CD14-positive monocyte (primary cell): ENCODE measurements at regions not wholly inside any gene's neighbourhood (a gene's known extent, or its start where the extent isn't known, plus 50 kb on each side); places are given as distances from the start of the nearest gene placed in this dataset. TPM values are rescaled to one million over a fixed set of nuclear protein-coding genes. Genes with fewer than 3 reads are reported as not detected.

Source experiments
- DNase-seq, 3 donors: peaks; one replicate each; pipeline ENCODE4 v3.0.0-alpha.2; 2011 to 2022
- H2AFZ ChIP-seq: 2 replicates; pipeline ENCODE4 v1.6.0; 2012; ENCODE audit warnings: mild to moderate bottlenecking, low read depth, low read length, inconsistent platforms; ENCODE audit not compliant: insufficient read depth, poor library complexity, severe bottlenecking
- H3K27ac ChIP-seq, 2 donors: 1 replicate in 1 of 2; 2 replicates in 1 of 2; pipeline ENCODE4 v1.5.1; 2012 to 2013; ENCODE audit warnings: low read length in 2 of 2, control low read depth in 1 of 2, inconsistent platforms in 1 of 2, low read depth in 1 of 2, mild to moderate bottlenecking in 1 of 2
- H3K27me3 ChIP-seq, 2 donors: one replicate each; pipeline versions ENCODE4 v1.6.0 to v1.6.1; 2011 to 2013; ENCODE audit warnings: low read length in 2 of 2; ENCODE audit not compliant: control insufficient read depth in 2 of 2, insufficient read depth in 2 of 2
- H3K36me3 ChIP-seq, 2 donors: replicated peaks in 1 of 2; 1 replicate in 1 of 2; 2 replicates in 1 of 2; pipeline versions ENCODE4 v1.5.1 to v1.6.1; 2012 to 2013; ENCODE audit warnings: low read length in 2 of 2, control low read depth in 1 of 2, inconsistent platforms in 1 of 2, mild to moderate bottlenecking in 1 of 2; ENCODE audit not compliant: insufficient read depth in 2 of 2, control insufficient read depth in 1 of 2
- H3K4me1 ChIP-seq, 2 donors: 1 replicate in 1 of 2; 2 replicates in 1 of 2; pipeline versions ENCODE4 v1.5.1 to v1.6.1; 2012 to 2013; ENCODE audit warnings: low read length in 2 of 2, control low read depth in 1 of 2, inconsistent platforms in 1 of 2, mild to moderate bottlenecking in 1 of 2, moderate library complexity in 1 of 2; ENCODE audit not compliant: insufficient read depth in 2 of 2, control insufficient read depth in 1 of 2
- H3K4me2 ChIP-seq: replicated peaks from 2 replicates; pipeline ENCODE3; 2012; ENCODE audit warnings: low read length, moderate library complexity, mild to moderate bottlenecking; ENCODE audit not compliant: poor library complexity, severe bottlenecking; ENCODE audit errors: extremely low read depth
- H3K4me3 ChIP-seq, 3 experiments: fragments of 200-600 bp in 1 of 3; sonication (generic) in 1 of 3; replicated peaks in 1 of 3; 1 replicate in 2 of 3; 2 replicates in 1 of 3; pipeline ENCODE4 v1.5.1; 2011 to 2013; ENCODE audit warnings: low read length in 3 of 3, mild to moderate bottlenecking in 3 of 3, control low read depth in 2 of 3, low read depth in 2 of 3, inconsistent platforms in 1 of 3, moderate library complexity in 1 of 3
- H3K79me2 ChIP-seq: 2 replicates; pipeline ENCODE4 v1.6.0; 2012; ENCODE audit warnings: mild to moderate bottlenecking, control low read depth, inconsistent platforms, low read length, moderate library complexity; ENCODE audit not compliant: insufficient read depth
- H3K9ac ChIP-seq: 2 replicates; pipeline ENCODE4 v1.6.0; 2017; ENCODE audit warnings: low read length, mild to moderate bottlenecking; ENCODE audit not compliant: insufficient read depth, poor library complexity, severe bottlenecking
- H3K9me3 ChIP-seq, 2 donors: replicated peaks in 1 of 2; 1 replicate in 1 of 2; 2 replicates in 1 of 2; pipeline versions ENCODE4 v1.5.1 to v1.6.1; 2012 to 2013; ENCODE audit warnings: low read length in 2 of 2, control low read depth in 1 of 2; ENCODE audit not compliant: control insufficient read depth in 1 of 2, insufficient read depth in 1 of 2
- H4K20me1 ChIP-seq: 2 replicates; pipeline ENCODE4 v1.6.0; 2012; ENCODE audit warnings: mild to moderate bottlenecking, low read length, control low read depth, moderate library complexity; ENCODE audit not compliant: insufficient read depth
- H3K27ac Mint-ChIP-seq, 7 donors: one replicate each; pipeline ENCODE4 v1.8.0; 2020; ENCODE audit warnings: mild to moderate bottlenecking in 7 of 7, mixed read lengths in 7 of 7, moderate library complexity in 6 of 7, inconsistent platforms in 2 of 7
- H3K27me3 Mint-ChIP-seq, 3 donors: one replicate each; pipeline ENCODE4 v1.8.0; 2021 to 2022; ENCODE audit warnings: low read depth in 3 of 3, mild to moderate bottlenecking in 3 of 3, mixed read lengths in 3 of 3, moderate library complexity in 3 of 3, inconsistent platforms in 1 of 3
- H3K36me3 Mint-ChIP-seq, 2 donors: one replicate each; pipeline ENCODE4 v1.8.0; 2020; ENCODE audit warnings: mixed read lengths in 2 of 2, inconsistent platforms in 1 of 2, mild to moderate bottlenecking in 1 of 2
- H3K4me1 Mint-ChIP-seq: one replicate; pipeline ENCODE4 v1.8.0; 2020; ENCODE audit warnings: mild to moderate bottlenecking, mixed read lengths
- H3K4me3 Mint-ChIP-seq, 2 donors: one replicate each; pipeline ENCODE4 v1.8.0; 2020; ENCODE audit warnings: mild to moderate bottlenecking in 2 of 2, mixed read lengths in 2 of 2, moderate library complexity in 1 of 2
- H3K9me3 Mint-ChIP-seq, 7 donors: one replicate each; pipeline ENCODE4 v1.8.0; 2020 to 2022; ENCODE audit warnings: mixed read lengths in 7 of 7, mild to moderate bottlenecking in 6 of 7, moderate library complexity in 6 of 7, inconsistent platforms in 2 of 7
- WGBS: methylation state at CpG from one replicate; pipeline ENCODE4 v1.1.5; 2013; ENCODE audit warnings: missing lambda C conversion rate; ENCODE audit not compliant: insufficient coverage; 5-methylcytosine and 5-hydroxymethylcytosine counted together
- intact Hi-C, 2 donors: fragments of 100-400 bp; cut with micrococcal nuclease; formaldehyde crosslinking; loops; one replicate each; pipeline versions ENCODE4 v1.15.0 to v1.15.1; 2023
- small RNA-seq: library from RNA; depleted of rRNA; stranded (forward); fragments of <200 nt; gene quantifications from one replicate; pipeline ENCODE3, GENCODE V24; 2012; ENCODE audit warnings: low read depth; ENCODE audit not compliant: insufficient read length
- TF ChIP-seq, protein P1 (sequence below): fragments of 200-600 bp; IDR thresholded peaks from one replicate; pipeline ENCODE4 v1.8.0; 2022; ENCODE audit warnings: antibody characterized with exemption, mild to moderate bottlenecking

DNA sequence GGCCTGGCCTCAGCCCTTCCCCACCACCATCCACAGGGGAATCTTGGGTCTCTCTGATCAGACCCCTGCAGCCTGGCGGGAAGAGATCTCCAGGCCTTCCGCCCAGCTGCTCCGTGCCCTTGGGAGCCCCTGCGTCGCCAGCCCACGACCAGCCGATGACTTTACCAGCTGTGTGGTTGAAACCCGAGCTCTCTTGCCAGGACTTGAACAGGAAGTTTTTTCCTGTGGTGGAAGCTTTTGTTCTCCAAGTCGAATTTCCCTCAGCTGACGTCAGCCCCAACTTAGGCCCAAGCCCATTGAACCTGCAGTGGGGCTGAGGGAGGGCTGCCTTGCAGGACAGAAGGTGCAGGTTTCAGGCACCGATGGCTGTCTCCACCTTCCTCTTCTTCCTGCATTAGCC is 51.7 kb upstream of the SMAD3 start:
- TF ChIP-seq, protein P1, sequence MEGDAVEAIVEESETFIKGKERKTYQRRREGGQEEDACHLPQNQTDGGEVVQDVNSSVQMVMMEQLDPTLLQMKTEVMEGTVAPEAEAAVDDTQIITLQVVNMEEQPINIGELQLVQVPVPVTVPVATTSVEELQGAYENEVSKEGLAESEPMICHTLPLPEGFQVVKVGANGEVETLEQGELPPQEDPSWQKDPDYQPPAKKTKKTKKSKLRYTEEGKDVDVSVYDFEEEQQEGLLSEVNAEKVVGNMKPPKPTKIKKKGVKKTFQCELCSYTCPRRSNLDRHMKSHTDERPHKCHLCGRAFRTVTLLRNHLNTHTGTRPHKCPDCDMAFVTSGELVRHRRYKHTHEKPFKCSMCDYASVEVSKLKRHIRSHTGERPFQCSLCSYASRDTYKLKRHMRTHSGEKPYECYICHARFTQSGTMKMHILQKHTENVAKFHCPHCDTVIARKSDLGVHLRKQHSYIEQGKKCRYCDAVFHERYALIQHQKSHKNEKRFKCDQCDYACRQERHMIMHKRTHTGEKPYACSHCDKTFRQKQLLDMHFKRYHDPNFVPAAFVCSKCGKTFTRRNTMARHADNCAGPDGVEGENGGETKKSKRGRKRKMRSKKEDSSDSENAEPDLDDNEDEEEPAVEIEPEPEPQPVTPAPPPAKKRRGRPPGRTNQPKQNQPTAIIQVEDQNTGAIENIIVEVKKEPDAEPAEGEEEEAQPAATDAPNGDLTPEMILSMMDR = no peak
- H3K4me1 Mint-ChIP-seq = peaks cover 30% of the 10 kb centered on the region
- no peak overlapping the region for H3K4me3 Mint-ChIP-seq
- 26% methylated on average over 7 of the region's 11 CpGs for WGBS
- Histone ChIP-seq H3K79me2 (no peaks in the 10 kb centered on the region), H3K27ac (no peak overlapping the region), H3K27me3 (no peaks in the 10 kb centered on the region), H3K4me2 (no peak overlapping the region), H3K36me3 (no peaks in the 10 kb centered on the region), H3K4me1 (peaks cover 26 to 38% of the 10 kb centered on the region in 2 donors), H4K20me1 (no peaks in the 10 kb centered on the region), H2AFZ (no peak overlapping the region), H3K4me3 (no peak overlapping the region), H3K9ac (no peak overlapping the region), H3K9me3 (no peaks in the 10 kb centered on the region)
- no peak for DNase-seq
- peaks cover 0 to 2% (median 0%) of the 10 kb centered on the region in 7 donors for H3K9me3 Mint-ChIP-seq
- intact Hi-C loops = no loop called here
- H3K27ac Mint-ChIP-seq = peak overlapping the region in 1 of 7 donors; percentile 54
- H3K27me3 Mint-ChIP-seq = peaks cover 0 to 7% (median 1%) of the 10 kb centered on the region in 3 donors
- H3K36me3 Mint-ChIP-seq = peaks cover 0 to 4% of the 10 kb centered on the region in 2 donors

Small RNA genes in the stretch of these regions (small RNA-seq; reads per million reads assigned to genes)
- not detected for gene HMGN2P47
